ENCODE measurements at regions not wholly inside any gene's neighbourhood (a gene's known extent, or its start where the extent isn't known, plus 50 kb on each side); places are given as distances from the start of the nearest gene placed in this dataset.

DNA sequence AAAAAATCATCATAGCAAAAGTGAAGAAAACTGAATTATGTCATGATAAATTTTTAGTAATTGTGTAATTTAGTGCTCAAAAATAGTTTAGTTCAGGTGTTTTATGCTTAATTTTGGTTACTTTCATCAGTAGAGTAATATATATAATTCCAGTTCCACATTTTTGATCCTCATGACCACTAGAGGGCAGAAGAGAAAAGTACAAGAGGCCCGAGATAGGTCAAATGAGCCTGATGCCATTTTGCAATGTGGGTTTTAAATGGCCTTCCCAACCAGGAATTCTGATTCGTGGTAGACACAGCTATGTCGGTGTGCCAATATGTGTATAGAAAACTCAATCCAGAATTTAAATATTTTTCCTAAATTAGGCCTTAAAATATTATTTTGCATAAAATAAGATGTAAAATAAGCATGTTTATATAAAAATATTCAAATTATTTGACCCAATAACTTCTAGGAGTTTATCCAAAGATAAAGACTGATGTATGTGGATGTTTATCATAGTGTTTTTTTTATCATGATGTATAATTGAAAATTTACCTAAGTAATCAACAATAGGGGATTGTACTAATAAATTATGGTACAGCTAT lies 159.7 kb upstream of the RPS6KA2 start:
- TF ChIP-seq ZNF660 (tag by site-specific recombination; IDR thresholded peaks at IDR 0.05) (0 out of 2 replicates have a peak, but pooled peaks have one; percentile 31), ZNF645 (tag by site-specific recombination; IDR thresholded peaks at IDR 0.05) (no peak), ZNF654 (tag by site-specific recombination; IDR thresholded peaks at IDR 0.05; ENCODE audit: low read depth) (peak; percentile 73)
- POLR2A ChIA-PET = interaction anchor here (1.0 kb wide), 1 partner anchor 165 kb away, joined by 3 read pairs; no protein-coding TSS in a partner anchor
- Histone ChIP-seq H3K36me3 (ENCODE audit: control insufficient read depth in 2 of 2, insufficient read depth in 1 of 2, low read length in 2 of 2) (no peaks in the 10 kb centered on the region), H3K4me3 (ENCODE audit: low read depth, low read length) (no peak overlapping the region), H3K27ac (ENCODE audit: extremely low read depth, low read depth, low read length) (no peak overlapping the region), H3K9me3 (ENCODE audit: control insufficient read depth, insufficient read depth, low read depth, low read length) (no peaks in the 10 kb centered on the region), H3K4me1 (ENCODE audit: control insufficient read depth, insufficient read depth, low read length) (no peaks in the 10 kb centered on the region)
- CTCF ChIA-PET = interaction anchor here (0.6 to 2.9 kb wide), 19 partner anchors 9 to 708 kb away, joined by 3 to 14 read pairs (median 4); partner anchors contain the start of gene RNASET2

DNA sequence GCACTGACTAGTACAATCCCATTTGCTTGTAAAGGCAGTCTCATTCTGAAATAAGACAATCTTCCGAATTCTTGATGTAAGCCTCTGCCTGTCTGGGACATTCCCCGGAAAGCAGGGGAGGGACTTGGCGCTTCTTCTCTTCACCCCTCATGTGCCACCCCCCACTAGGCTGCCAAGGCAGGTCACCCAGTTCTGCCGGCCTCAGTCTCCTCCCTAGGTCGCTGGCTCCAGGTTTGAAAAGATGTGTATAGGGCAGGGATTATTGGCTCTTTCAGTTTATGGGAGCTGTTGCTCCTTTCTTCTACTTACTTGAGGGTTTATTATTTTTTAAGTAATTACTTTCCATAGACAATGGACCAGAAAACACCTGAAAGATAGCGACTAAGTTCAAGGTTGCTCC lies 158.1 kb upstream of the RPS6KA2 start:
- CTCF ChIA-PET = interaction anchor here (0.5 to 1.7 kb wide), 10 partner anchors 10 to 357 kb away, joined by 3 to 12 read pairs (median 4); partner anchors contain the start of gene RNASET2
- Histone ChIP-seq H3K4me1 (ENCODE audit: control insufficient read depth, insufficient read depth, low read length) (no peaks in the 10 kb centered on the region), H3K4me3 (ENCODE audit: low read depth, low read length) (no peak overlapping the region), H3K27ac (ENCODE audit: extremely low read depth, low read depth, low read length) (no peak overlapping the region), H3K9me3 (ENCODE audit: control insufficient read depth, insufficient read depth, low read depth, low read length) (no peaks in the 10 kb centered on the region), H3K36me3 (ENCODE audit: control insufficient read depth in 2 of 2, insufficient read depth in 1 of 2, low read length in 2 of 2) (no peaks in the 10 kb centered on the region)
- POLR2A ChIA-PET = no interaction called here
- no peak for TF ChIP-seq TCF7L2 (IDR thresholded peaks at IDR 0.05; ENCODE audit: borderline replicate concordance, low read depth, low read length)

DNA sequence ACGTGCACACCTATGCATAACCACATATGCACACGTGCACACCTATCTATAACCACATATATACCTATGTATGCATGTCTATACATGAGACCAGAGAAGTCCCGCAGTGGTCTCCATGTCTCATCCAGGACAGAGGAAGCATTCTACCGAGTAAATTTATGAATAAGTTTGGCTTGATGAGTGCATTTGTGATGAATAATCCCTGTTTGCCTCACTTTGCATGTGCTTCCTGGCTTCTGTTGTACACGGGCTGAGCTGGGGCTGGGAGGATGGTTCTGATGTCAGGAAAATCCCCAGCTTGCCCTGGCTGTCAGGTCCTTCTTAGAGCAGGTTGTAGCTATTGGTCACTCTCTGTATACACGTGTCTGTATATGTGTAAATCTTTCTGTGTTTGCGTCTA lies 157.6 kb upstream of the RPS6KA2 start:
- H3K27ac ChIP-seq (ENCODE audit: extremely low read depth, low read depth, low read length) = no peak overlapping the region
- ChIA-PET CTCF (interaction anchor here (0.5 to 1.7 kb wide), 9 partner anchors 9 to 357 kb away, joined by 3 to 12 read pairs (median 4); partner anchors contain the start of gene RNASET2), POLR2A (no interaction called here)
- TF ChIP-seq ZNF426 (tag by site-specific recombination; IDR thresholded peaks at IDR 0.05) (no peak), ZNF449 (tag by site-specific recombination; IDR thresholded peaks at IDR 0.05) (no peak), ZNF670 (tag by site-specific recombination; IDR thresholded peaks at IDR 0.05; ENCODE audit: low read depth) (no peak), ZNF248 (tag by site-specific recombination; IDR thresholded peaks at IDR 0.05) (no peak), ZNF302 (tag by site-specific recombination; IDR thresholded peaks at IDR 0.05; ENCODE audit: low read depth) (no peak), ZNF473 (tag by site-specific recombination; IDR thresholded peaks at IDR 0.05) (no peak), ZNF560 (tag by site-specific recombination; IDR thresholded peaks at IDR 0.05; ENCODE audit: borderline replicate concordance) (no peak), ZNF157 (tag by site-specific recombination; IDR thresholded peaks at IDR 0.05) (no peak), PRDM10 (tag by site-specific recombination; IDR thresholded peaks at IDR 0.05) (no peak), IKZF3 (tag by site-specific recombination; IDR thresholded peaks at IDR 0.05) (no peak), SCRT2 (tag by site-specific recombination; IDR thresholded peaks at IDR 0.05) (no peak)
- TF ChIP-seq, protein P1, sequence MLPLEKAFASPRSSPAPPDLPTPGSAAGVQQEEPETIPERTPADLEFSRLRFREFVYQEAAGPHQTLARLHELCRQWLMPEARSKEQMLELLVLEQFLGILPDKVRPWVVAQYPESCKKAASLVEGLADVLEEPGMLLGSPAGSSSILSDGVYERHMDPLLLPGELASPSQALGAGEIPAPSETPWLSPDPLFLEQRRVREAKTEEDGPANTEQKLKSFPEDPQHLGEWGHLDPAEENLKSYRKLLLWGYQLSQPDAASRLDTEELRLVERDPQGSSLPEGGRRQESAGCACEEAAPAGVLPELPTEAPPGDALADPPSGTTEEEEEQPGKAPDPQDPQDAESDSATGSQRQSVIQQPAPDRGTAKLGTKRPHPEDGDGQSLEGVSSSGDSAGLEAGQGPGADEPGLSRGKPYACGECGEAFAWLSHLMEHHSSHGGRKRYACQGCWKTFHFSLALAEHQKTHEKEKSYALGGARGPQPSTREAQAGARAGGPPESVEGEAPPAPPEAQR (tag by site-specific recombination; IDR thresholded peaks at IDR 0.05) = no peak
- no peaks in the 10 kb centered on the region for H3K36me3 ChIP-seq (ENCODE audit: control insufficient read depth in 2 of 2, insufficient read depth in 1 of 2, low read length in 2 of 2)
- H3K9me3 ChIP-seq (ENCODE audit: control insufficient read depth, insufficient read depth, low read depth, low read length) = no peaks in the 10 kb centered on the region
- H3K4me1 ChIP-seq (ENCODE audit: control insufficient read depth, insufficient read depth, low read length) = no peaks in the 10 kb centered on the region
- no peak overlapping the region for H3K4me3 ChIP-seq (ENCODE audit: low read depth, low read length)

Data from HEK293 (cell line).